ENCODE measurements at regions not wholly inside any gene's neighbourhood (a gene's known extent, or its start where the extent isn't known, plus 50 kb on each side); places are given as distances from the start of the nearest gene placed in this dataset.

GRCh38 chr5:158022837-158023236, 163.9 kb upstream of the CLINT1 start:
- H3K27me3 ChIP-seq: no peaks in the 10 kb centered on the region
- no peak overlapping the region for H3K27ac ChIP-seq
- H3K4me3 ChIP-seq: no peak overlapping the region
- no peaks in the 10 kb centered on the region for H3K36me3 ChIP-seq
- no peaks in the 10 kb centered on the region for H3K9me3 ChIP-seq
- TF ChIP-seq, protein P1, sequence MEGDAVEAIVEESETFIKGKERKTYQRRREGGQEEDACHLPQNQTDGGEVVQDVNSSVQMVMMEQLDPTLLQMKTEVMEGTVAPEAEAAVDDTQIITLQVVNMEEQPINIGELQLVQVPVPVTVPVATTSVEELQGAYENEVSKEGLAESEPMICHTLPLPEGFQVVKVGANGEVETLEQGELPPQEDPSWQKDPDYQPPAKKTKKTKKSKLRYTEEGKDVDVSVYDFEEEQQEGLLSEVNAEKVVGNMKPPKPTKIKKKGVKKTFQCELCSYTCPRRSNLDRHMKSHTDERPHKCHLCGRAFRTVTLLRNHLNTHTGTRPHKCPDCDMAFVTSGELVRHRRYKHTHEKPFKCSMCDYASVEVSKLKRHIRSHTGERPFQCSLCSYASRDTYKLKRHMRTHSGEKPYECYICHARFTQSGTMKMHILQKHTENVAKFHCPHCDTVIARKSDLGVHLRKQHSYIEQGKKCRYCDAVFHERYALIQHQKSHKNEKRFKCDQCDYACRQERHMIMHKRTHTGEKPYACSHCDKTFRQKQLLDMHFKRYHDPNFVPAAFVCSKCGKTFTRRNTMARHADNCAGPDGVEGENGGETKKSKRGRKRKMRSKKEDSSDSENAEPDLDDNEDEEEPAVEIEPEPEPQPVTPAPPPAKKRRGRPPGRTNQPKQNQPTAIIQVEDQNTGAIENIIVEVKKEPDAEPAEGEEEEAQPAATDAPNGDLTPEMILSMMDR (IDR thresholded peaks at IDR 0.05): no peak
- TF ChIP-seq POLR2A (IDR thresholded peaks at IDR 0.05): no peak
- H3K4me1 ChIP-seq: no peaks in the 10 kb centered on the region
- DNase-seq: no peak

DNA sequence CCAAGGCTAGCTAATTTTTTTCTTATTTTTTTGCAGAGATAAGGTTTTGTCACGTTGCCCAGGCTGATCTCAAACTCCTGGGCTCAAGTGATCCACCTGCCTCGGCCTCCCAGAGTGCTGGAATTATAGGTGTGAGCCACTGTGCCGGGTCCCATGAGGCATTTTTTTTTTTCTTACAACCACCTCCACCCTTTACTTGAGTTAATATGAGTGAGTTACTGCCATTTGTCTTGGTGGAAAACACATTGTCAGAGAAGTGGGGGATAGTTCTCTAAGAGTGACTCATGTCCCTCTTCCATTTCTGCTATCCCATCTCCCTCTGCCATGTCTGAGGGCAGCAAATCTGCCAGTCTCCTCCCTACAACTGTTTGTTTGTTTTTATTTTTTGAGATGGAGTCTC, 163.4 kb upstream of the CLINT1 start:
- Histone ChIP-seq H3K27me3 (no peaks in the 10 kb centered on the region), H3K27ac (no peak overlapping the region), H3K4me1 (no peaks in the 10 kb centered on the region), H3K4me3 (no peak overlapping the region), H3K9me3 (no peaks in the 10 kb centered on the region), H3K36me3 (no peaks in the 10 kb centered on the region)
- TF ChIP-seq POLR2A (IDR thresholded peaks at IDR 0.05): no peak
- TF ChIP-seq, protein P1 (IDR thresholded peaks at IDR 0.05): no peak
- DNase-seq: no peak

GRCh38 chr5:158020555-158021418, 161.8 kb upstream of the CLINT1 start:
- no peaks in the 10 kb centered on the region for H3K4me1 ChIP-seq
- no peak for DNase-seq
- H3K27me3 ChIP-seq: no peaks in the 10 kb centered on the region
- no peaks in the 10 kb centered on the region for H3K36me3 ChIP-seq
- H3K4me3 ChIP-seq: no peak overlapping the region
- H3K9me3 ChIP-seq: no peaks in the 10 kb centered on the region
- TF ChIP-seq POLR2A (IDR thresholded peaks at IDR 0.05): no peak
- TF ChIP-seq, protein P1 (IDR thresholded peaks at IDR 0.05): no peak
- H3K27ac ChIP-seq: no peak overlapping the region

DNA sequence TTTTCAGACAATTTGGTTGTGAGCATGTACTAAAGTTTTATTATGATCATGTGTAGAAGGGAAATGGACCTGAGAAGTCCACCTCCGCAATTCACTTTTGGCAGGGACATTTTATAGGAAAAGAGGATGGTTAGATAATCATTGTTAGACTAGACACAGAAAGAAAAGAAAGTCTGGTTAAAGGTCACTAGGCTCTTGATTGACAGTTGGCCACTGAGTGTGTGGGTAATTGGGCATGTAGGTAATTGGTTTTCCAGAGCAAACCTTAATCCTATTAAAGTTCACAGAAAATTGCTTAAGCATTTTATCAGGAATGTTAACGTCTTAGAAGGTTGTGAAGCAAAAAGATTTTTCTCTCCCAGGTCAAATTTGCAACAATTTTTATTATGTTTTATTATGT, 158.5 kb upstream of the CLINT1 start:
- H3K27ac ChIP-seq: no peak overlapping the region

GRCh38 chr5:158014372-158014771, 155.4 kb upstream of the CLINT1 start:
- TF ChIP-seq, protein P1 (IDR thresholded peaks at IDR 0.05): no peak
- TF ChIP-seq POLR2A (IDR thresholded peaks at IDR 0.05): no peak

More for the DNA sequence above, 158.5 kb upstream of the CLINT1 start:
- no peak overlapping the region for H3K4me3 ChIP-seq
- no peaks in the 10 kb centered on the region for H3K4me1 ChIP-seq
- no peak for DNase-seq
- H3K27me3 ChIP-seq: no peaks in the 10 kb centered on the region
- TF ChIP-seq, protein P1 (IDR thresholded peaks at IDR 0.05): no peak
- no peak for TF ChIP-seq POLR2A (IDR thresholded peaks at IDR 0.05)
- no peaks in the 10 kb centered on the region for H3K36me3 ChIP-seq
- no peaks in the 10 kb centered on the region for H3K9me3 ChIP-seq

More at GRCh38 chr5:158014372-158014771, 155.4 kb upstream of the CLINT1 start:
- H3K36me3 ChIP-seq: no peaks in the 10 kb centered on the region
- H3K4me3 ChIP-seq: no peak overlapping the region
- H3K27me3 ChIP-seq: no peaks in the 10 kb centered on the region
- no peak overlapping the region for H3K27ac ChIP-seq
- no peaks in the 10 kb centered on the region for H3K9me3 ChIP-seq
- no peaks in the 10 kb centered on the region for H3K4me1 ChIP-seq
- no peak for DNase-seq

Measured in Peyer's patch (tissue), 4 donors.